NCI-H1417 (cell line): ENCODE measurements at regions not wholly inside any gene's neighbourhood (a gene's known extent, or its start where the extent isn't known, plus 50 kb on each side); places are given as distances from the start of the nearest gene placed in this dataset.
A peak's percentile ranks its signal among the peaks of the same experiment; 100 is the strongest.

ENCODE experiments used
- DNase-seq, 3 experiments: peaks; one replicate each; lab custom pipeline; 2025; lab: John Stamatoyannopoulos, UW

- no peak for DNase-seq
These were observed 422.1 kb downstream of the COG6 start for GRCh38 chr13:40077396-40078027.

GRCh38 chr13:40079721-40080120, 424.3 kb downstream of the COG6 start:
- no peak for DNase-seq

GRCh38 chr13:40080676-40081075, 425.2 kb downstream of the COG6 start:
- DNase-seq = no peak

DNA sequence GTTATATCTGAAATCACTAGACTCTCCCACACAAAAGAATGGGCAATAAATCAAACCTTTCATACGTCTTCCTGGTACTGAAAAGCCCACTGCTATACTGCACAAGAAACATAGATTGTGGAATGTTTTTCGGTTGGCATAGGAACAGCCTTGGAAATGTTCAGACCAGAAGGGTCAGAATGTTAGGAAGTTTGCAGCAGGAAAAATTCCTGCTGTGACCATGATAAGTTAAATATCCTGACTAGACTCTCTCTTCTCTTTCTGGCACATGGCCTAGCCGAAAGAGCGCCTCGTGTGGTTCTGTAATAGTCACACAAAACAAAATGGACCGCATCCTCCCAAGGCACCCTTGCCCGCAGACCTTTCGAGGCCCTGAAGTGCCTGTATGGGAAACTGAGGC, 427.2 kb downstream of the COG6 start:
- no peak for DNase-seq

DNA sequence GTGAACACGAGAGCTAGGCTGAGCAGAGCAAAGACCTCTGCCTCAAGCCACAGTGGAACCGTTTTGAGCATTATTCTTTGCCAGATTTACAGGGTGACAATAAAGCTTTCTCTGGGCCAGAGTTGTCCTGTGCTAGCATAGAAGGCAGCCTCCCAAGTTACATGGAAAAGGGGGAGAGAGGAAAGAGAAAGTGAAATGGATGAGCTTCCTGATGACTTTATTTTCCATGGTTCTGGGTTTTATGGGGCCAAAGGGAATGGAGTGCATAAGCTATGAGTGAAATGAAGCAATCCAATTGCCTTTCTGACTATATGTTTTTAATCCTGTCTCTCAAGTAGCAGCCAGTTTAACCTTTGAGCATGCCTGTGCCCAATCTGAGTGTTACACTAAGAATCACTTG, 428.4 kb downstream of the COG6 start:
- no peak for DNase-seq

- no peak for DNase-seq
These were observed 429.5 kb downstream of the COG6 start for GRCh38 chr13:40084934-40085333.

- DNase-seq = peak in 2 of 3 experiments; percentile 18 to 68
These were observed 431.9 kb downstream of the COG6 start for GRCh38 chr13:40087091-40088002.

- no peak for DNase-seq
These were observed 438.6 kb downstream of the COG6 start for GRCh38 chr13:40094056-40094455.

DNA sequence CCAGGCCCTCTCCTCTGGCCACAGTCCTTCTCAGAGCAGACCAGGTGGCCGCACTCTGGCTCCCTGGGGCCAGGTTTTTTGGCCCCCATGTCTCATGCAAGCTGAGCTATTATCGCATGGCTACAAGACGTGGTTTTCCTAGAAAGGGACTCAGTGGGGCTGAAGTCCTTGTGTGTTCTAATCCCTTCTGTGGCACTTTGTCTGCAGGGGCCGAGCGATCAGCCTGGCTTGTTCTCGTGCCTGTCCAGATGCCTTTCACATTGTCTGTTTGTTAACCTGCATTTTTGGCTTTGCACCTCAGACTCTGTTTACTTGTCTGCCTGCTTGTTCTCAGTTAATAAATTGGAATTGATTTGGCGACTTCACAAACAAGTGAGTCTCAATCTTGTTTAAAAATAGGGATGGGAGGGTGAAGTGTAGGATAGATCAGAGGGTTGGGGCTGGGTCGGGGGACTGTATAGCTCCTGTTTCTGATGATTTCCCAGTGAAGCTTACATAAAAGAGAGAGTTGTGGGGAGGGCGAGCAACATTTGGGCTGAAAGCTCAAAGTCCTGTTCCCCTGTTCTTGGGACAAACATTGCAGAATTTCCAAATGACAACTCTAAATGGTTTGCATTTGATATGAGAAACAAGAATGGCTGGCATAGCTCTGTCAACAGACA, 440.4 kb downstream of the COG6 start:
- no peak for DNase-seq

- peak in 1 of 3 experiments; percentile 5 for DNase-seq
These were observed 441.0 kb downstream of the COG6 start for GRCh38 chr13:40096357-40096901.

DNA sequence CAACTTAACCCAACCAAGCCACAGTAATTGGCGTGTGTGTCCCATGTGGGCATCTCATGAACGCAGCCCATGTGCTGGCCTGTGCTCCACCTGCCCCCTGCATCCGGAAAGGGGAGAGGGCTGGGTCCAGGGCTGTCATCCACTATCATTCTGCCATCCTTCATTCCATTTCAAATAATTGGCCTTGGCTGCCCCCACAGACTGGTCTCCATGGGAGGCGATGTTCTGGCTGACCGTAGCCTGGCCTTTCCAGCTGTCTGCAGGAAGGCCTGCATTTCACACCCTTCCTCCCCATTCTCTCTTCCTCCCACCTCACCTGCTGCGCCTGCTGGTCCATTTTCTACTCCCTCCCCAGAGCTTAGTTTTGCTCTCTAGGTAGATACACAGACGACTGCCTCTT, 442.8 kb downstream of the COG6 start:
- DNase-seq = no peak

DNA sequence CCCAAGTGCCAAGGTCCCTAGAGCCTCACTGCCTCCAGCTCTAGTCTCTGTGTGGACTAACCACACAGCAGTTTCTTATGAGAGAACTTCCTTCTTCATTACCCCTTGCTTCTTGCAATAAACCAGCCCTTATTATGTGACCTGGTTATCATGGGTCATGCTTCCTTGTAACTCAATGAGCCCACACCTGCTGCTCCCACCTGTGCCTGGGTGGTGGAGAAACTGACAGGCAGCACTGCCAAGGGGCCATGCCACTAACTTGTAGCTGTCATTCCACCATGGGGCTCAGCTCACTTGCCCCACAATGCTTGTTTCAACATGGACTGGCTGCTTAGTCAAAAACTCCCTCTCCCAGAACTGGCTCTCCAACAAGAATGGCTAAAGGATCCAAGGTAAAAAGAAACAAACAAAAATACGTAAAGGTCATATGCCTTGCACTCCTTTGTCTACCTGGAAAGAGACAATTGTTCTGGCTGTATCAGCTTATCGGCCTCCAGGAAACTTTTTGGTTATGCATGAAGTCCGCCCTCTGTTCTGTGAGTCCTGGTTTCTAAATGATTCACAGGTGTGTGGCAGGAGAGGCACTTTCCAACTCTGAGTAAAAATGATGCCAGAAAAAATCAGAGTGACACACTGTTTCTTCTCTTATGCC, 446.4 kb downstream of the COG6 start:
- DNase-seq = no peak

GRCh38 chr13:40102360-40102727, 446.9 kb downstream of the COG6 start:
- no peak for DNase-seq

DNA sequence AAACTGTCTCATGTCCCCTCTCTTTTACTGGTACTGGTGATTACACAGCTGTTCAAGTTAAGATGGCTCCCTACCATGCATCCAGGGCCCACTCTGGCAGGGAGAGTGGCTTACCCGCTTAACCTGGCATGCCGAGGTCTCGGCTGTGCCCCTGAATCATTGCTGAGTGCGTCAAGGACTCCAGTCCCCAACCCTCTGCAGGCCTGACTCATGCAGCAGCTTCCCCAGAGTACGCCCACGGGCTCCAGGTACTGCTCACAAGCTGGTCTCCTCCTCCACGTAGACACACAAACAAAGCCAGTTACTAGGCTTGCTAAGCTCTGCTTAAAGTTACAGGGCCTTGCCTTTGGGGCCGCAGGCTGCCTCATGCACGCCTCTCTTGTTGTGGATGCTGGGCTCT, 447.4 kb downstream of the COG6 start:
- DNase-seq = no peak

DNA sequence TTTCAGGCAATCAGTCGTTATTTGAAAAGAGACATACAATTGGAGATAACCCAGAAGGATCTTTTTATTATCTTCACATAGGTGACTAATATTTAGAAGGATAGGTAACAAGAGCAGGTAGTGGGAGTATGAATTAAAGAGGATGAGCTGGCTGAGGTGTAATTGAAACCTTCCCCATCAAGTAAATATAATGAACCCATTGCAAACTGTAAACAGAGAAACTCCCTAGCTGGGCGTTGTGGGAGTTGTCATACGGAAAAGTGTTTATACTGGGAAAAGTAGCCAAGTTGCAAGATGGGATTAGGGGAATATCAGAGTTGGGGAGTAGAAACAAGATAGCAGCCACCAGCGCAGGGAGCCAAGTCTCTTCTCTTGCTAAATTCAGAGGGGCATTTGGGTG, 448.4 kb downstream of the COG6 start:
- no peak for DNase-seq

- DNase-seq = no peak
These were observed 449.8 kb downstream of the COG6 start for GRCh38 chr13:40105231-40105630.

DNA sequence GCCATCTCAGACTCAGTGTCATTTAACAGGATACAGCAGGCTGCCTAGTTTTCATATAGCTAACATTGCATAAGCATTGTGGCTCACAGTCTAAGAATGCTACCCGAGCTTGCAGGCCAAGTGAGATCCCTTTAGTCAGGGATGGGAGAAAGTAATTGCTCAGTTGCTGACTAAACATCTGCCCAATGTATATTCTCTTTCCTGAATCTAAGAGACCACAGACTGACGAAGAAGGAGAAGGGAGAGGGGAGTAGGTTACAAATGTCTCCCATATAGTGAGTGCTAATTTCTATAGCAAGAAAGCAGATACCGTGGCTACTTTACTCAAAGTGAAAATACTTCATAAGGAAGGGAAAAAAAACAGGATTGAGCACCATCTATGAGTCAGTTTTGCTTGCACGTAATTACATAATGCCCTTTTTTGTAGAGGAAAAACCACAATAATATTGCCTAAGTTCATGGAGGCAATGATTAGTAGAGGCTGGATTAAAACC, 453.9 kb downstream of the COG6 start:
- no peak for DNase-seq

GRCh38 chr13:40113643-40114304, 458.3 kb downstream of the COG6 start:
- no peak for DNase-seq

DNA sequence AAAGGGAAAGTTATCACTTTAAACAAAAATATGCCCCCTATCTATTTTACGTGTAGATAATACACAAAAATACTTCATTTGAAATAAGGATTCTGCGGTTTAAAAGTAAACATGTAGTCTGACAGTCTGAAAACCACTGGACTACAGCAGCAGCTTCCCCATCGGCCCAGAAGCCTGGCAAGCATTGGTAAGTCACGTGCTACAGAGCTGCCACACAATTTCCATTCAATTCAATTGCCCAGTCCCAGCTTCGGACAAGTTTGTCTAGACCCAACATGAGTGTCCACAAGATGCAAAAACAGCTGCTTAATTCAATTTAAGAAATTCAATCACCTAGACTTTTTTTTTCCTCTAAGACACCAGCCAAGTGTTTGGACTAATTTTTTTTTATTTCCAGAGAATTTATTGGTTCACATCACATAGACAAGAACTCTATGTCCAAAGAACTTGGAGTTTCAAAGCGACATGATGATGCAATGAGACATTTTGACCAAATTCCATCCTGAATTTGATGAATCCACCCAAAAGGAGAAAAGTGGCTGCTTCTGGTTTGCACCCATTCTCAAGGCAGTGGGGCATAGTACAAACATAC, 458.9 kb downstream of the COG6 start:
- no peak for DNase-seq

- no peak for DNase-seq
These were observed 460.0 kb downstream of the COG6 start for GRCh38 chr13:40115426-40115825.

DNA sequence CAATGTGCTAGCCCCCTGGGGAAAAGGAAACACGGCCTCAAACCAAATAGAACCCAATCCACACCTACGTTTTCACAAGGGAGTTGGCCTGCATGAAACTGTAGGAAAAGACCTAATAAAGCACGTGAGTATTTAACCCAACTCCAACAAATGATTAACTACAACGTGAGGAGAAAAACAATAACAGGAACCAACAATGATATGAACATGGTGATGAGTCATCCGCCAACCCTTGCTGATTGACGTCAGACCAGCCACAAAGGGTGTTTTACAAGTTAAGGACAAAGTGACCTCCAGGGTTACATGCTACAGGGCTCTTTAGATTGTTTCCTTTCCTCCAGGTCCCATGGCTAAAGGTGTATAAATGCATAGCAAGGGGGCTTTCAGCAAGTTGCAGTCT, 460.5 kb downstream of the COG6 start:
- no peak for DNase-seq
